WTC11 (cell line): ENCODE measurements at regions not wholly inside any gene's neighbourhood (a gene's known extent, or its start where the extent isn't known, plus 50 kb on each side); places are given as distances from the start of the nearest gene placed in this dataset.
"Not testable (repeated sequence)": the region's sequence is repeated elsewhere in the genome, so short reads cannot be mapped to it uniquely, and the experiment has no call there.

ENCODE experiments used
- ATAC-seq: fragments of 200-7000 bp; cut with Tn5 transposase; 2 replicates; pipeline ENCODE4 v1.10.0; 2021; ENCODE audit warnings: mild to moderate bottlenecking, moderate library complexity
- CTCF ChIA-PET: fragments of 300-600 bp; sonication (Branson Sonifier 250); formaldehyde crosslinking; loops from one replicate; lab custom pipeline; 2021; ENCODE audit warnings: antibody characterized with exemption; lab: Charles Lee
- POLR2A ChIA-PET: fragments of 350-600 bp; sonication (Branson Sonifier 250); formaldehyde crosslinking; loops from one replicate; lab custom pipeline; 2021; ENCODE audit warnings: antibody characterized with exemption; lab: Charles Lee
- DNase-seq: peaks from one replicate; pipeline ENCODE4 v3.0.0; 2021; ENCODE audit warnings: low spot score
- H3K27ac Mint-ChIP-seq: 2 replicates; pipeline ENCODE4 v1.8.0; 2021; ENCODE audit warnings: mixed read lengths
- H3K27me3 Mint-ChIP-seq: 2 replicates; pipeline ENCODE4 v1.8.0; 2021; ENCODE audit warnings: low read depth, mild to moderate bottlenecking, moderate library complexity, mixed read lengths
- H3K36me3 Mint-ChIP-seq: 2 replicates; pipeline ENCODE4 v1.8.0; 2021; ENCODE audit warnings: mixed read lengths
- H3K4me1 Mint-ChIP-seq: 2 replicates; pipeline ENCODE4 v1.8.0; 2022; ENCODE audit warnings: mixed read lengths
- H3K4me3 Mint-ChIP-seq: 2 replicates; pipeline ENCODE4 v1.8.0; 2021; ENCODE audit warnings: mild to moderate bottlenecking, moderate library complexity, mixed read lengths
- H3K9me3 Mint-ChIP-seq: 2 replicates; pipeline ENCODE4 v1.8.0; 2021; ENCODE audit warnings: mixed read lengths
- ESRRA ChIP-seq: sonication (generic); formaldehyde crosslinking; IDR thresholded peaks from 2 replicates; pipeline ENCODE4 v1.8.1; 2022; ENCODE audit warnings: mild to moderate bottlenecking, missing genetic modification reagents, borderline replicate concordance
- FOXP4 ChIP-seq: sonication (generic); formaldehyde crosslinking; IDR thresholded peaks from 2 replicates; pipeline ENCODE4 v1.8.0; 2022; ENCODE audit warnings: mild to moderate bottlenecking, missing genetic modification reagents
- GRHL2 ChIP-seq: fragments of 250-450 bp; sonication (Bioruptor Pico); IDR thresholded peaks from 2 replicates; pipeline ENCODE4 v1.8.0; 2022; ENCODE audit warnings: mild to moderate bottlenecking, moderate library complexity; ENCODE audit not compliant: insufficient replicate concordance, severe bottlenecking
- HMGXB4 ChIP-seq: sonication (generic); formaldehyde crosslinking; IDR thresholded peaks from 2 replicates; pipeline ENCODE4 v1.8.1; 2023; ENCODE audit warnings: mild to moderate bottlenecking, moderate library complexity, missing genetic modification reagents
- KAT7 ChIP-seq: sonication (generic); formaldehyde crosslinking; IDR thresholded peaks from 2 replicates; pipeline ENCODE4 v1.8.1; 2023; ENCODE audit warnings: missing genetic modification reagents, mild to moderate bottlenecking, borderline replicate concordance
- NR2C2 ChIP-seq: sonication (generic); formaldehyde crosslinking; IDR thresholded peaks from 2 replicates; pipeline ENCODE4 v1.8.0; 2022; ENCODE audit warnings: mild to moderate bottlenecking, missing genetic modification reagents
- SP1 ChIP-seq: sonication (generic); formaldehyde crosslinking; conservative IDR thresholded peaks from 2 replicates; pipeline ENCODE4 v1.8.1; 2022; ENCODE audit warnings: missing genetic modification reagents
- USF2 ChIP-seq: sonication (generic); formaldehyde crosslinking; IDR thresholded peaks from 2 replicates; pipeline ENCODE4 v1.8.1; 2023; ENCODE audit warnings: mild to moderate bottlenecking, missing genetic modification reagents, moderate library complexity
- ZBTB43 ChIP-seq: sonication (generic); formaldehyde crosslinking; IDR thresholded peaks from 2 replicates; pipeline ENCODE4 v1.8.1; 2023; ENCODE audit warnings: mild to moderate bottlenecking, missing genetic modification reagents
- ZMAT4 ChIP-seq: fragments of 250-450 bp; sonication (Bioruptor Pico); IDR thresholded peaks from 2 replicates; pipeline ENCODE4 v1.9.0; 2021; ENCODE audit warnings: mild to moderate bottlenecking
- ZNF121 ChIP-seq: sonication (generic); formaldehyde crosslinking; IDR thresholded peaks from 2 replicates; pipeline ENCODE4 v1.8.0; 2023; ENCODE audit warnings: missing genetic modification reagents
- ZNF219 ChIP-seq: sonication (generic); formaldehyde crosslinking; IDR thresholded peaks from 2 replicates; pipeline ENCODE4 v1.8.0; 2023; ENCODE audit warnings: missing genetic modification reagents, mild to moderate bottlenecking, borderline replicate concordance
- ZNF396 ChIP-seq: fragments of 250-450 bp; sonication (Bioruptor Pico); IDR thresholded peaks from 2 replicates; pipeline ENCODE4 v1.8.0; 2021; ENCODE audit warnings: mild to moderate bottlenecking, moderate library complexity, borderline replicate concordance
- ZNF423 ChIP-seq: fragments of 250-450 bp; sonication (Bioruptor Pico); IDR thresholded peaks from 2 replicates; pipeline ENCODE4 v2.1.2; 2022; ENCODE audit warnings: mild to moderate bottlenecking, moderate library complexity
- ZNF512 ChIP-seq: sonication (generic); formaldehyde crosslinking; IDR thresholded peaks from 2 replicates; pipeline ENCODE4 v1.8.1; 2022; ENCODE audit warnings: missing genetic modification reagents, borderline replicate concordance
- TF ChIP-seq, protein P1 (sequence below): fragments of 200-600 bp; IDR thresholded peaks from 2 replicates; pipeline ENCODE4 v1.8.0; 2022; ENCODE audit warnings: antibody characterized with exemption

DNA sequence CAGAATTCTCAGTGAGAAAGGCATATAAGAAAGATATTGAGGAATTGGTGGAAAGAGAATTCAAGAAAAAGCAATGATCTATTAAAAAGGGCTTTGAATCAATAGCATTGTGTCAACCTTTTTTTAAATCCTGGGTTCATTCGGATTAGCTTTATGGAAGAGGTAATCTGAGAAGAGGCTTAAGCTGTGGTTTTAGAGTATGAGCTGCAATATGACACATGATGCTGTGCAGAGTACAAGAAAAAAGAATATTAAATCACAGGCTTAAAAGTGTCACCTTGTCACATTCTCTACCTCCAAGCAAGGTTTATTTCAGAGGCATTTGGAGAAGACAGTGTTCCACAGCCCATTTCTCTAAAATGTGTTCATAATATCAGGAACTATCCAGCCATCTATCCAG lies 128.9 kb downstream of the RTP4 start (continued):
- no peak for TF ChIP-seq FOXP4 (CRISPR knock-in tag)

- H3K36me3 Mint-ChIP-seq, result peaks cover 67% of the 10 kb centered on the region
- POLR2A ChIA-PET, result not testable (repeated sequence)
Measured at GRCh38 chr3:187494056-187494455, 125.9 kb downstream of the RTP4 start.

GRCh38 chr3:187491371-187491770 lies 123.2 kb downstream of the RTP4 start:
- Mint-ChIP-seq H3K4me3 (no peak overlapping the region), H3K27ac (no peak overlapping the region), H3K9me3 (peaks cover 85% of the 10 kb centered on the region), H3K36me3 (peaks cover 81% of the 10 kb centered on the region), H3K27me3 (peaks cover 3% of the 10 kb centered on the region; the same call in 1 of the 2 replicates), H3K4me1 (no peaks in the 10 kb centered on the region; the same call in none of the 2 replicates)
- DNase-seq, result no peak
- ChIA-PET POLR2A (no interaction called here), CTCF (no interaction called here)
- TF ChIP-seq USF2 (CRISPR knock-in tag) (no peak), ZNF396 (no peak), GRHL2 (CRISPR knock-in tag) (no peak), HMGXB4 (CRISPR knock-in tag) (no peak), ESRRA (no peak), SP1 (no peak), KAT7 (no peak), ZMAT4 (no peak), ZNF219 (CRISPR knock-in tag) (no peak), ZBTB43 (CRISPR knock-in tag) (no peak), ZNF512 (CRISPR knock-in tag) (no peak), NR2C2 (CRISPR knock-in tag) (no peak), ZNF423 (CRISPR knock-in tag) (no peak), ZNF121 (CRISPR knock-in tag) (no peak)
- TF ChIP-seq, protein P1, sequence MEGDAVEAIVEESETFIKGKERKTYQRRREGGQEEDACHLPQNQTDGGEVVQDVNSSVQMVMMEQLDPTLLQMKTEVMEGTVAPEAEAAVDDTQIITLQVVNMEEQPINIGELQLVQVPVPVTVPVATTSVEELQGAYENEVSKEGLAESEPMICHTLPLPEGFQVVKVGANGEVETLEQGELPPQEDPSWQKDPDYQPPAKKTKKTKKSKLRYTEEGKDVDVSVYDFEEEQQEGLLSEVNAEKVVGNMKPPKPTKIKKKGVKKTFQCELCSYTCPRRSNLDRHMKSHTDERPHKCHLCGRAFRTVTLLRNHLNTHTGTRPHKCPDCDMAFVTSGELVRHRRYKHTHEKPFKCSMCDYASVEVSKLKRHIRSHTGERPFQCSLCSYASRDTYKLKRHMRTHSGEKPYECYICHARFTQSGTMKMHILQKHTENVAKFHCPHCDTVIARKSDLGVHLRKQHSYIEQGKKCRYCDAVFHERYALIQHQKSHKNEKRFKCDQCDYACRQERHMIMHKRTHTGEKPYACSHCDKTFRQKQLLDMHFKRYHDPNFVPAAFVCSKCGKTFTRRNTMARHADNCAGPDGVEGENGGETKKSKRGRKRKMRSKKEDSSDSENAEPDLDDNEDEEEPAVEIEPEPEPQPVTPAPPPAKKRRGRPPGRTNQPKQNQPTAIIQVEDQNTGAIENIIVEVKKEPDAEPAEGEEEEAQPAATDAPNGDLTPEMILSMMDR, result no peak
- no peak for ATAC-seq

More at GRCh38 chr3:187494056-187494455, 125.9 kb downstream of the RTP4 start:
- H3K27ac Mint-ChIP-seq, DNase-seq, H3K4me3 Mint-ChIP-seq, ATAC-seq, CTCF ChIA-PET, H3K4me1 Mint-ChIP-seq, H3K27me3 Mint-ChIP-seq: not testable (repeated sequence)
- H3K9me3 Mint-ChIP-seq, result peaks cover 71% of the 10 kb centered on the region
